Astrocyte (in vitro differentiated cells and primary cell): ENCODE measurements at regions not wholly inside any gene's neighbourhood (a gene's known extent, or its start where the extent isn't known, plus 50 kb on each side); places are given as distances from the start of the nearest gene placed in this dataset.
"Not testable (repeated sequence)": the region's sequence is repeated elsewhere in the genome, so short reads cannot be mapped to it uniquely, and the experiment has no call there.

Experiments used
- CTCF ChIP-seq: IDR thresholded peaks from 2 replicates; pipeline ENCODE4 v1.5.1; 2011; ENCODE audit warnings: low read depth, mild to moderate bottlenecking, inconsistent platforms, low read length, moderate library complexity; ENCODE audit not compliant: insufficient read depth
- EZH2 ChIP-seq: IDR thresholded peaks from 2 replicates; pipeline ENCODE4 v1.6.1; 2012; ENCODE audit warnings: mild to moderate bottlenecking, low read length, inconsistent platforms; ENCODE audit not compliant: insufficient read depth

GRCh38 chr12:13325037-13325436 lies 128.5 kb downstream of the EMP1 start:
- not testable (repeated sequence) for TF ChIP-seq CTCF, EZH2
